SK-N-SH (cell line): ENCODE measurements at regions not wholly inside any gene's neighbourhood (a gene's known extent, or its start where the extent isn't known, plus 50 kb on each side); places are given as distances from the start of the nearest gene placed in this dataset.

Source experiments
- CTCF ChIA-PET: fragments of 300-600, 350-600 bp; formaldehyde crosslinking; extraction: SDS; loops from one replicate; lab custom pipeline; 2021; lab: Yijun Ruan, JAX
- POLR2A ChIA-PET: fragments of 350-600 bp; sonication (Branson Sonifier 250); formaldehyde crosslinking; extraction: SDS; loops from one replicate; lab custom pipeline; 2020; ENCODE audit warnings: antibody characterized with exemption, inconsistent platforms; lab: Yijun Ruan, JAX
- DNase-seq: peaks from one replicate; pipeline ENCODE4 v3.0.0; 2012
- H2AFZ ChIP-seq: fragments of 200-600 bp; sonication (generic); 2 replicates; pipeline ENCODE4 v1.8.1; 2016; ENCODE audit warnings: antibody characterized with exemption, mild to moderate bottlenecking, low read depth
- H3F3A ChIP-seq: fragments of 200-600 bp; sonication (generic); replicated peaks from 2 replicates; pipeline ENCODE3; 2016; ENCODE audit warnings: antibody characterized with exemption, mild to moderate bottlenecking; ENCODE audit not compliant: insufficient read depth
- H3K27ac ChIP-seq, 2 experiments: fragments of 200-500 bp in 1 of 2; fragments of 200-600 bp in 1 of 2; sonication (Bioruptor generic) in 1 of 2; sonication (generic), shearing (Covaris generic) in 1 of 2; 2 replicates each; pipeline versions ENCODE4 v1.5.1 to v1.6.1; 2014 to 2016; ENCODE audit warnings: low read depth in 2 of 2, inconsistent platforms in 1 of 2, low read length in 1 of 2, mild to moderate bottlenecking in 1 of 2, mixed read lengths in 1 of 2
- H3K27me3 ChIP-seq: fragments of 200-600 bp; sonication (generic), shearing (Covaris generic); 2 replicates; pipeline ENCODE4 v1.6.1; 2016; ENCODE audit warnings: mixed run types; ENCODE audit not compliant: insufficient read depth
- H3K36me3 ChIP-seq, 2 experiments: fragments of 200-500 bp in 1 of 2; fragments of 200-600 bp in 1 of 2; sonication (Bioruptor generic) in 1 of 2; sonication (generic) in 1 of 2; replicated peaks in 1 of 2; 2 replicates each; pipeline versions ENCODE3 to v1.5.1; 2014 to 2016; ENCODE audit warnings: low read length in 1 of 2, mild to moderate bottlenecking in 1 of 2; ENCODE audit not compliant: insufficient read depth in 2 of 2, control insufficient read depth in 1 of 2
- H3K4me1 ChIP-seq, 2 experiments: fragments of 200-500 bp in 1 of 2; fragments of 200-600 bp in 1 of 2; sonication (Bioruptor generic) in 1 of 2; sonication (generic), shearing (Covaris generic) in 1 of 2; 2 replicates each; pipeline versions ENCODE4 v1.5.1 to v1.6.1; 2014 to 2016; ENCODE audit warnings: low read depth in 1 of 2, low read length in 1 of 2, mixed run types in 1 of 2; ENCODE audit not compliant: insufficient read depth in 2 of 2, control insufficient read depth in 1 of 2
- H3K4me2 ChIP-seq: fragments of 200-600 bp; sonication (generic), shearing (Covaris generic); 2 replicates; pipeline ENCODE4 v1.6.1; 2017; ENCODE audit warnings: mixed run types
- H3K4me3 ChIP-seq, 2 experiments: fragments of 200-500 bp in 1 of 2; fragments of 200-600 bp in 1 of 2; sonication (Bioruptor generic) in 1 of 2; sonication (generic), shearing (Covaris generic) in 1 of 2; 2 replicates each; pipeline versions ENCODE4 v1.5.1 to v1.8.1; 2014 to 2016; ENCODE audit warnings: low read depth in 2 of 2, inconsistent platforms in 1 of 2, low read length in 1 of 2, mild to moderate bottlenecking in 1 of 2, mixed read lengths in 1 of 2, moderate library complexity in 1 of 2
- H3K79me2 ChIP-seq: fragments of 200-600 bp; sonication (generic); 2 replicates; pipeline ENCODE4 v1.8.1; 2017; ENCODE audit warnings: mild to moderate bottlenecking; ENCODE audit not compliant: insufficient read depth
- H3K9ac ChIP-seq: fragments of 200-600 bp; sonication (generic); 2 replicates; pipeline ENCODE4 v1.6.1; 2017; ENCODE audit warnings: mixed run types
- H3K9me2 ChIP-seq: fragments of 200-600 bp; sonication (generic); 2 replicates; pipeline ENCODE4 v1.6.1; 2017; ENCODE audit warnings: mixed run types
- H3K9me3 ChIP-seq: fragments of 200-600 bp; sonication (generic); 2 replicates; pipeline ENCODE4 v1.6.1; 2017; ENCODE audit warnings: mixed run types, mild to moderate bottlenecking, moderate library complexity
- H4K20me1 ChIP-seq: fragments of 200-600 bp; sonication (generic); 2 replicates; pipeline ENCODE4 v1.6.1; 2017; ENCODE audit warnings: mild to moderate bottlenecking, mixed run types; ENCODE audit not compliant: insufficient read depth
- ELF1 ChIP-seq: IDR thresholded peaks from 2 replicates; pipeline ENCODE4 v1.4.0; 2012
- EP300 ChIP-seq, 2 experiments: IDR thresholded peaks; 2 replicates each; pipeline versions ENCODE4 v1.4.0 to v1.6.1; 2012; ENCODE audit warnings: borderline replicate concordance in 1 of 2, low read depth in 1 of 2, low read length in 1 of 2
- EZH2phosphoT487 ChIP-seq: fragments of 200-600 bp; sonication (generic); IDR thresholded peaks from 2 replicates; pipeline ENCODE4 v1.6.1; 2017; ENCODE audit warnings: low read depth, mixed run types, mild to moderate bottlenecking, antibody characterized with exemption, moderate library complexity, borderline replicate concordance
- FOSL2 ChIP-seq: IDR thresholded peaks from 2 replicates; pipeline ENCODE4 v1.4.0; 2012; ENCODE audit warnings: low read depth, mild to moderate bottlenecking, moderate library complexity, borderline replicate concordance
- GABPA ChIP-seq: IDR thresholded peaks from 2 replicates; pipeline ENCODE4 v1.4.0; 2012; ENCODE audit warnings: low read depth, mild to moderate bottlenecking
- GATA2 ChIP-seq: sonication (generic); formaldehyde crosslinking; IDR thresholded peaks from 2 replicates; pipeline ENCODE4 v1.5.0; 2020; ENCODE audit warnings: mild to moderate bottlenecking, missing genetic modification reagents
- MEF2A ChIP-seq: IDR thresholded peaks from 2 replicates; pipeline ENCODE4 v1.4.0; 2012; ENCODE audit warnings: low read depth, borderline replicate concordance
- PBX3 ChIP-seq: IDR thresholded peaks from 2 replicates; pipeline ENCODE4; 2012
- POLR2AphosphoS5 ChIP-seq: IDR thresholded peaks from 2 replicates; pipeline ENCODE4 v1.6.1; 2012; ENCODE audit warnings: low read depth, low read length
- RCOR1 ChIP-seq: fragments of 150-350 bp; IDR thresholded peaks from 2 replicates; pipeline ENCODE4 v1.6.1; 2017; ENCODE audit warnings: antibody characterized with exemption, low read length
- RFX5 ChIP-seq: IDR thresholded peaks from 2 replicates; pipeline ENCODE4 v1.6.1; 2012; ENCODE audit warnings: mild to moderate bottlenecking, improper control_type of control experiment, low read length
- SIN3A ChIP-seq: IDR thresholded peaks from 2 replicates; pipeline ENCODE4 v1.6.1; 2012; ENCODE audit warnings: low read depth, mild to moderate bottlenecking, low read length, moderate library complexity, borderline replicate concordance
- TAF1 ChIP-seq: IDR thresholded peaks from 2 replicates; pipeline ENCODE4 v1.6.1; 2012; ENCODE audit warnings: low read depth, mild to moderate bottlenecking, low read length, moderate library complexity, borderline replicate concordance
- TCF12 ChIP-seq: IDR thresholded peaks from 2 replicates; pipeline ENCODE4 v1.4.0; 2012
- TEAD4 ChIP-seq: IDR thresholded peaks from 2 replicates; pipeline ENCODE4 v1.4.0; 2012; ENCODE audit warnings: mild to moderate bottlenecking, borderline replicate concordance; ENCODE audit not compliant: insufficient read depth
- USF1 ChIP-seq: IDR thresholded peaks from 2 replicates; pipeline ENCODE4 v1.4.0; 2012; ENCODE audit warnings: low read depth, borderline replicate concordance
- USF2 ChIP-seq: fragments of 150-350 bp; IDR thresholded peaks from 2 replicates; pipeline ENCODE4 v1.6.1; 2017; ENCODE audit warnings: antibody characterized with exemption, low read length, low read depth, borderline replicate concordance
- YY1 ChIP-seq: IDR thresholded peaks from 2 replicates; pipeline ENCODE4 v1.4.0; 2012; ENCODE audit warnings: low read depth, mild to moderate bottlenecking
- ZBTB33 ChIP-seq: IDR thresholded peaks from 2 replicates; pipeline ENCODE4 v1.4.0; 2012; ENCODE audit warnings: low read depth, borderline replicate concordance
- WGBS: methylation state at CpG from one replicate; pipeline ENCODE4 v1.1.6; 2017; ENCODE audit warnings: low lambda C conversion rate; 5-methylcytosine and 5-hydroxymethylcytosine counted together

- no peaks in the 10 kb centered on the region for H3K9me2 ChIP-seq
- no peaks in the 10 kb centered on the region for H3F3A ChIP-seq
- no peaks in the 10 kb centered on the region for H3K79me2 ChIP-seq
- CTCF ChIA-PET, result interaction anchor here (0.9 to 2.5 kb wide), 5 partner anchors 19 to 66 kb away, joined by 3 to 12 read pairs (median 4); no protein-coding TSS in a partner anchor
- no peak for TF ChIP-seq GABPA
- no peak for TF ChIP-seq TEAD4
- TF ChIP-seq YY1, result no peak
- TF ChIP-seq USF1, result no peak
- no peak for TF ChIP-seq EP300 (IDR thresholded peaks at IDR 0.05; ENCODE audit: borderline replicate concordance in 1 of 2, low read depth in 1 of 2, low read length in 1 of 2)
- TF ChIP-seq RCOR1, result no peak
- no peak for TF ChIP-seq SIN3A
- no peak for TF ChIP-seq TCF12
- no peak for TF ChIP-seq MEF2A
- TF ChIP-seq POLR2AphosphoS5, result no peak
- TF ChIP-seq TAF1, result no peak
- TF ChIP-seq, all 33 proteins: peak for 0
- peaks cover 6% of the 10 kb centered on the region; the same call in 1 of the 2 replicates for H3K9me3 ChIP-seq
- H3K36me3 ChIP-seq, result no peaks in the 10 kb centered on the region
- WGBS, result 19% methylated on average over 2 of the region's 3 CpGs
- H3K4me3 ChIP-seq, result no peak overlapping the region
- H3K4me2 ChIP-seq, result no peak overlapping the region
- H2AFZ ChIP-seq, result no peak overlapping the region
- DNase-seq, result no peak
- H3K9ac ChIP-seq, result no peak overlapping the region
- H4K20me1 ChIP-seq, result no peaks in the 10 kb centered on the region
- no peak overlapping the region for H3K27ac ChIP-seq
- no peaks in the 10 kb centered on the region; the same call in 1 of the 2 replicates for H3K27me3 ChIP-seq
- POLR2A ChIA-PET, result interaction anchor here (1.3 kb wide), 1 partner anchor 49 kb away, joined by 3 read pairs; no protein-coding TSS in a partner anchor
- peaks cover 0 to 4% of the 10 kb centered on the region in 2 experiments; a peak in 1 of 4 replicates for H3K4me1 ChIP-seq
Observed at GRCh38 chr22:22397875-22398524, 110.5 kb downstream of the ZNF280B start.

GRCh38 chr22:22398530-22399327 is 109.8 kb downstream of the ZNF280B start:
- CTCF ChIA-PET, result interaction anchor here (0.9 to 2.2 kb wide), 4 partner anchors 18 to 65 kb away, joined by 3 to 12 read pairs (median 4); no protein-coding TSS in a partner anchor
- POLR2A ChIA-PET, result no interaction called here
- Histone ChIP-seq H3K27me3 (no peaks in the 10 kb centered on the region; the same call in 1 of the 2 replicates), H2AFZ (no peak overlapping the region), H3F3A (no peaks in the 10 kb centered on the region), H3K36me3 (no peaks in the 10 kb centered on the region), H3K27ac (no peak overlapping the region), H3K9ac (no peak overlapping the region), H3K79me2 (no peaks in the 10 kb centered on the region), H4K20me1 (no peaks in the 10 kb centered on the region), H3K4me2 (no peak overlapping the region), H3K4me1 (peaks cover 0 to 4% of the 10 kb centered on the region in 2 experiments; a peak in 1 of 4 replicates), H3K9me2 (no peaks in the 10 kb centered on the region), H3K4me3 (no peak overlapping the region), H3K9me3 (peaks cover 4% of the 10 kb centered on the region; the same call in 1 of the 2 replicates)
- 23% methylated on average over 5 of the region's 5 CpGs for WGBS
- TF ChIP-seq FOSL2, result no peak
- TF ChIP-seq YY1, result no peak
- no peak for TF ChIP-seq TCF12
- TF ChIP-seq EZH2phosphoT487, result no peak
- no peak for TF ChIP-seq PBX3
- no peak for TF ChIP-seq POLR2AphosphoS5
- TF ChIP-seq SIN3A, result no peak
- TF ChIP-seq GATA2 (CRISPR knock-in tag), result no peak
- TF ChIP-seq ELF1, result no peak
- no peak for TF ChIP-seq RFX5
- no peak for TF ChIP-seq USF2
- no peak for TF ChIP-seq ZBTB33
- DNase-seq, result no peak
